Right lobe of liver (tissue), 4 donors: ENCODE measurements at regions not wholly inside any gene's neighbourhood (a gene's known extent, or its start where the extent isn't known, plus 50 kb on each side); places are given as distances from the start of the nearest gene placed in this dataset.

Experiments used
- POLR2A ChIP-seq: fragments of 450-650 bp; IDR thresholded peaks from one replicate; pipeline ENCODE4 v1.6.1; 2017; ENCODE audit warnings: antibody characterized with exemption, mild to moderate bottlenecking
- TF ChIP-seq, protein P1 (sequence below), 4 donors: fragments of 200-600 bp in 3 of 4; fragments of 450-650 bp in 1 of 4; IDR thresholded peaks; one replicate each; pipeline versions ENCODE4 v1.5.1 to v1.8.0; 2016 to 2022; ENCODE audit warnings: antibody characterized with exemption in 4 of 4, mild to moderate bottlenecking in 2 of 4
- donor health status: DM: no; HTN: no; CAD: no.
- donor health status: DM: no; HTN: no; CAD: no.
- donor health status: DM: no; HTN: yes; CAD: no.

- TF ChIP-seq, protein P1, sequence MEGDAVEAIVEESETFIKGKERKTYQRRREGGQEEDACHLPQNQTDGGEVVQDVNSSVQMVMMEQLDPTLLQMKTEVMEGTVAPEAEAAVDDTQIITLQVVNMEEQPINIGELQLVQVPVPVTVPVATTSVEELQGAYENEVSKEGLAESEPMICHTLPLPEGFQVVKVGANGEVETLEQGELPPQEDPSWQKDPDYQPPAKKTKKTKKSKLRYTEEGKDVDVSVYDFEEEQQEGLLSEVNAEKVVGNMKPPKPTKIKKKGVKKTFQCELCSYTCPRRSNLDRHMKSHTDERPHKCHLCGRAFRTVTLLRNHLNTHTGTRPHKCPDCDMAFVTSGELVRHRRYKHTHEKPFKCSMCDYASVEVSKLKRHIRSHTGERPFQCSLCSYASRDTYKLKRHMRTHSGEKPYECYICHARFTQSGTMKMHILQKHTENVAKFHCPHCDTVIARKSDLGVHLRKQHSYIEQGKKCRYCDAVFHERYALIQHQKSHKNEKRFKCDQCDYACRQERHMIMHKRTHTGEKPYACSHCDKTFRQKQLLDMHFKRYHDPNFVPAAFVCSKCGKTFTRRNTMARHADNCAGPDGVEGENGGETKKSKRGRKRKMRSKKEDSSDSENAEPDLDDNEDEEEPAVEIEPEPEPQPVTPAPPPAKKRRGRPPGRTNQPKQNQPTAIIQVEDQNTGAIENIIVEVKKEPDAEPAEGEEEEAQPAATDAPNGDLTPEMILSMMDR (IDR thresholded peaks at IDR 0.05): no peak
- TF ChIP-seq POLR2A: no peak
Measured at GRCh38 chr18:46401486-46402070, 255.4 kb downstream of the LOXHD1 start.
